ENCODE measurements at regions not wholly inside any gene's neighbourhood (a gene's known extent, or its start where the extent isn't known, plus 50 kb on each side); places are given as distances from the start of the nearest gene placed in this dataset.

- DNase-seq = no peak
- no peaks in the 10 kb centered on the region for H3K27me3 ChIP-seq (ENCODE audit: control insufficient read depth, insufficient read depth, low read length)
Observed at GRCh38 chr1:244995602-244996400, 131.5 kb upstream of the HNRNPU start.

GRCh38 chr1:244992833-244993232, 128.5 kb upstream of the HNRNPU start:
- Histone ChIP-seq H3K36me3 (replicated peaks; ENCODE audit: control insufficient read depth, insufficient read depth, low read length) (no peaks in the 10 kb centered on the region), H3K4me3 (ENCODE audit: insufficient read depth, low read depth, low read length) (no peak overlapping the region), H3K27me3 (ENCODE audit: control insufficient read depth, insufficient read depth, low read length) (no peaks in the 10 kb centered on the region)
- no peak for DNase-seq

More at GRCh38 chr1:244995602-244996400, 131.5 kb upstream of the HNRNPU start:
- Histone ChIP-seq H3K36me3 (replicated peaks; ENCODE audit: control insufficient read depth, insufficient read depth, low read length) (no peaks in the 10 kb centered on the region), H3K4me3 (ENCODE audit: insufficient read depth, low read depth, low read length) (no peak overlapping the region)

- Histone ChIP-seq H3K36me3 (replicated peaks; ENCODE audit: control insufficient read depth, insufficient read depth, low read length) (no peaks in the 10 kb centered on the region), H3K27me3 (ENCODE audit: control insufficient read depth, insufficient read depth, low read length) (no peaks in the 10 kb centered on the region), H3K4me3 (ENCODE audit: insufficient read depth, low read depth, low read length) (no peak overlapping the region)
- DNase-seq = no peak
Observed at GRCh38 chr1:244989813-244990212, 125.5 kb upstream of the HNRNPU start.

GRCh38 chr1:244988521-244988920, 124.2 kb upstream of the HNRNPU start:
- no peaks in the 10 kb centered on the region for H3K27me3 ChIP-seq (ENCODE audit: control insufficient read depth, insufficient read depth, low read length)
- no peak for DNase-seq

GRCh38 chr1:244980605-244981004, 116.3 kb upstream of the HNRNPU start:
- Histone ChIP-seq H3K27me3 (ENCODE audit: control insufficient read depth, insufficient read depth, low read length) (no peaks in the 10 kb centered on the region), H3K36me3 (replicated peaks; ENCODE audit: control insufficient read depth, insufficient read depth, low read length) (no peaks in the 10 kb centered on the region), H3K4me3 (ENCODE audit: insufficient read depth, low read depth, low read length) (no peak overlapping the region)
- DNase-seq = no peak

More at GRCh38 chr1:244988521-244988920, 124.2 kb upstream of the HNRNPU start:
- Histone ChIP-seq H3K4me3 (ENCODE audit: insufficient read depth, low read depth, low read length) (no peak overlapping the region), H3K36me3 (replicated peaks; ENCODE audit: control insufficient read depth, insufficient read depth, low read length) (no peaks in the 10 kb centered on the region)

DNA sequence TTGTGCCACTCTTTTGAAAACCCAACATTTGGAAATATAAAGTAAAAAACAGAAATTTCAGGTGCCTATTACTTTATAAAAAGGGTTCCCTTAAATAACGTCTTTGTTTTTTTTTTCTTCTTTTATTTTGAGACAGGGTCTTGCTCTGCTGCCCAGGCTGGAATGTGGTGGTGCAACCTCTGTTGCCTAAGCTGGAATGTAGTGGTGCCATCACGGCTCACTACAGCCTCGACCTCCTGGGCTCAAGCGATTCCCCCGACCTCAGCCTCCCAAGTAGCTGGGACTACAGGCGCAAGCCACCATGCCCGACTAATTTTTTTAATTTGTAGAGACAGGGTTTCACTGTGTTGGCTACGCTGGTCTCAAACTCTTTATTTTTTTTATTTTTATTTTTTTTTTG, 110.2 kb upstream of the HNRNPU start:
- no peaks in the 10 kb centered on the region for H3K36me3 ChIP-seq (replicated peaks; ENCODE audit: control insufficient read depth, insufficient read depth, low read length)
- no peak for DNase-seq
- no peaks in the 10 kb centered on the region for H3K27me3 ChIP-seq (ENCODE audit: control insufficient read depth, insufficient read depth, low read length)

DNA sequence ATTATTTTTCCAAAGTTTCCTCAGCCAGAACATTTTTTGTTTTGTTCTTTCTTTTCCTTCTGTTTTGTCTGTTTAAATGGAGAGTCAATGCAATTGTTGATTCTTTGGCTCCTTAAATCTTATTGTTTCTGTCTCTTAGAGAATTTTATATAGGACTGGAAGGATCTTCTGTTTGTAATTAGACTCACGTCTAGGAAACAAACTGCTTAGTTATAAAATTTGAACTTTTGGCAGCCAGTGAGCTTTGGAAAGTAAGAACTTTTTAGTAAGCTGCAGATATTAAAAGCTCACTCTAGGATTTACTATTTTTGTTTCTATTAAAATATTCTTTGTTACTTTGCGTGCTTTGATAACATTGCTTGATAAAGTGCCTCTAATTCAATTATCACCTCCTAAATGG, 109.8 kb upstream of the HNRNPU start:
- H3K27me3 ChIP-seq (ENCODE audit: control insufficient read depth, insufficient read depth, low read length) = no peaks in the 10 kb centered on the region
- H3K36me3 ChIP-seq (replicated peaks; ENCODE audit: control insufficient read depth, insufficient read depth, low read length) = no peaks in the 10 kb centered on the region
- DNase-seq = no peak
- H3K4me3 ChIP-seq (ENCODE audit: insufficient read depth, low read depth, low read length) = no peak overlapping the region

More for the DNA sequence above, 110.2 kb upstream of the HNRNPU start:
- no peak overlapping the region for H3K4me3 ChIP-seq (ENCODE audit: insufficient read depth, low read depth, low read length)

DNA sequence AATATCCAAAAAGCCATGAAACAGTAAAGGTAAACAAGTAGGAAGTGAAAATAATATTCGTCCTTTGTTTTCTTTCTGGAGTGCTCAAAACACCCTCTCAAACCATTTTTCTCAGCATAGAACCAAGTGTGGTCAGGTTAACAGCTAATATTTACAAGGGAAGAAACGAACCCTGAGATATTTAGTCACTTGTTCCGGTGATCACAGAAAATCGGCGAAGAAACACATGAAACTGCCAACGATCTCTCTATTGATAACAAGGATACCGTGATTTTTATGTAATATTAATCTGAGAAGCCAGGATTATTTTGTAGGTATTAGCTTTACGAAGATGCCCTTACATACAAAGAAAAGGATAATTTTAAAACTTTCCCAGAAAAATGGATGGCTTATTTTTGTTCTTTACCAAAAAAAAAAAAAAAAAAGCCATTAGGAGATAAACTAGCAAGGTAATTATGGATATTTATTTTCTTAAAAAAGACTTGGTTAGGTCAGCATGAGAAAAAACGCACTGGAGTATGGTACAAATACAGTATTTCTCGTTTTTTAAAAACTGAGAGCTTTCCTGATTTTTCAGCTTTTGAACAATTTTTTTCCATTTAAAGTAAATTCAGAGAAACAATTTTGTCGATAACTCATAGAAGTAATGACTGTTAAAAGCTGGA, 107.3 kb upstream of the HNRNPU start:
- peak overlapping the region; percentile 81 for H3K4me3 ChIP-seq (ENCODE audit: insufficient read depth, low read depth, low read length)
- no peaks in the 10 kb centered on the region for H3K27me3 ChIP-seq (ENCODE audit: control insufficient read depth, insufficient read depth, low read length)
- DNase-seq = no peak
- H3K36me3 ChIP-seq (replicated peaks; ENCODE audit: control insufficient read depth, insufficient read depth, low read length) = no peaks in the 10 kb centered on the region

- peak; percentile 89 for DNase-seq
- H3K4me3 ChIP-seq (ENCODE audit: insufficient read depth, low read depth, low read length) = peak overlapping the region; percentile 81
- H3K36me3 ChIP-seq (replicated peaks; ENCODE audit: control insufficient read depth, insufficient read depth, low read length) = no peaks in the 10 kb centered on the region
Observed at GRCh38 chr1:244970744-244971551, 106.6 kb upstream of the HNRNPU start.

GRCh38 chr1:244970236-244970743, 105.9 kb upstream of the HNRNPU start:
- no peaks in the 10 kb centered on the region for H3K27me3 ChIP-seq (ENCODE audit: control insufficient read depth, insufficient read depth, low read length)
- DNase-seq = peak; percentile 89
- H3K4me3 ChIP-seq (ENCODE audit: insufficient read depth, low read depth, low read length) = peak overlapping the region; percentile 81
- no peaks in the 10 kb centered on the region for H3K36me3 ChIP-seq (replicated peaks; ENCODE audit: control insufficient read depth, insufficient read depth, low read length)

More at GRCh38 chr1:244970744-244971551, 106.6 kb upstream of the HNRNPU start:
- no peaks in the 10 kb centered on the region for H3K27me3 ChIP-seq (ENCODE audit: control insufficient read depth, insufficient read depth, low read length)

DNA sequence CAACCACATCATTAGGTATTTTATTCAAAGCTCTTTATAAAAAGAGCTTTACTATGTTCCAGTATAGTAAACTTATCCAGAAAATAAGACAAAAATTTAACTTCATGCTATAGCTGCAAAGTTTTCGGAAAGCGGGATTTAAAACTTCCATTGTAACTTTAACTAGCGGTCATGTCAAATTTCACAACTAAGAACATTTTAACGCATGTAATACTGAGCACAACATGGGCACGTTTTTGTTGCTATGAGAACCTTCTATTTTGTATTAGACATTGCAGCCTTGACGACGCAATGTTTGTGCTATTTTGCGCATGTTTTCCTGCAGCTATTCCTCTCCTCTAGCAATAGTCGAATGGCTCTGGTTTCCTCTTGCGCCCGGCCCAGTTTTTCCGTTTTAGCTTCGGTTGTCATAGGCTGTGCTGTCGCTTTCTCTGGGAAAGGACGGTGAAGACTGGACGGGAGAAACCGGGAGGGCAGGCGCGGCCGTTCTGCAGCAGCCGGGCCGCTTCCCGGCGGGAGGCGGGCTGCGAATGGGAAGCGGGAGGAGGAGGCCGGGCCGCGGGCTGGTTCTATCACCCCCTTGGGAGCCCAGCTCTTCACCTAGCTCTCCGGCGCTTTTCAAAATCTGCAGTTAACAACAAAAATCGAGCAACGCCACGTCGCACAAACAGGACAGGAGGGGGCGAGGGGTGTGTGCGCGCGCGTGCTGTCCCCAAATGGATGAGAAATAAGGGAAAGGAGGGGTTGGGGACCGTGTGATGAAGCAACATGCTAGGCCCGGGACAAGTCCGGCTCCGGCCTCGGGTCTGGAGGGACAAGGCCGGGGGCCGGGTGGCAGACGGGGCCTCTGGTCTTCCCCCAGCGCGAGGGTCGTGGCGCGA, 105.3 kb upstream of the HNRNPU start:
- peak overlapping the region; percentile 81 for H3K4me3 ChIP-seq (ENCODE audit: insufficient read depth, low read depth, low read length)
- H3K27me3 ChIP-seq (ENCODE audit: control insufficient read depth, insufficient read depth, low read length) = no peaks in the 10 kb centered on the region
- no peaks in the 10 kb centered on the region for H3K36me3 ChIP-seq (replicated peaks; ENCODE audit: control insufficient read depth, insufficient read depth, low read length)
- DNase-seq = peak; percentile 81

- Histone ChIP-seq H3K36me3 (replicated peaks; ENCODE audit: control insufficient read depth, insufficient read depth, low read length) (no peaks in the 10 kb centered on the region), H3K27me3 (ENCODE audit: control insufficient read depth, insufficient read depth, low read length) (no peaks in the 10 kb centered on the region), H3K4me3 (ENCODE audit: insufficient read depth, low read depth, low read length) (no peak overlapping the region)
- no peak for DNase-seq
Observed at GRCh38 chr1:244968881-244969280, 104.5 kb upstream of the HNRNPU start.

GRCh38 chr1:244968471-244968871, 104.1 kb upstream of the HNRNPU start:
- DNase-seq = no peak
- H3K36me3 ChIP-seq (replicated peaks; ENCODE audit: control insufficient read depth, insufficient read depth, low read length) = no peaks in the 10 kb centered on the region
- H3K4me3 ChIP-seq (ENCODE audit: insufficient read depth, low read depth, low read length) = no peak overlapping the region
- no peaks in the 10 kb centered on the region for H3K27me3 ChIP-seq (ENCODE audit: control insufficient read depth, insufficient read depth, low read length)

GRCh38 chr1:244967159-244967558, 102.8 kb upstream of the HNRNPU start:
- no peaks in the 10 kb centered on the region for H3K27me3 ChIP-seq (ENCODE audit: control insufficient read depth, insufficient read depth, low read length)
- H3K36me3 ChIP-seq (replicated peaks; ENCODE audit: control insufficient read depth, insufficient read depth, low read length) = no peaks in the 10 kb centered on the region
- DNase-seq = no peak
- H3K4me3 ChIP-seq (ENCODE audit: insufficient read depth, low read depth, low read length) = no peak overlapping the region

All from H7 (cell line).